Prostate gland (tissue), 2 donors: ENCODE measurements at regions not wholly inside any gene's neighbourhood (a gene's known extent, or its start where the extent isn't known, plus 50 kb on each side); places are given as distances from the start of the nearest gene placed in this dataset.

Experiments
- POLR2A ChIP-seq: fragments of 450-650 bp; IDR thresholded peaks from one replicate; pipeline ENCODE4 v1.6.1; 2016; ENCODE audit warnings: antibody characterized with exemption, mild to moderate bottlenecking
- TF ChIP-seq, protein P1 (sequence below), 4 experiments: fragments of 200-600 bp in 2 of 4; fragments of 450-650 bp in 2 of 4; sonication (generic) in 2 of 4; IDR thresholded peaks; 1 replicate in 3 of 4; 2 replicates in 1 of 4; pipeline ENCODE4 v1.5.1; 2016 to 2019; ENCODE audit warnings: antibody characterized with exemption in 4 of 4, mild to moderate bottlenecking in 2 of 4, moderate library complexity in 2 of 4

DNA sequence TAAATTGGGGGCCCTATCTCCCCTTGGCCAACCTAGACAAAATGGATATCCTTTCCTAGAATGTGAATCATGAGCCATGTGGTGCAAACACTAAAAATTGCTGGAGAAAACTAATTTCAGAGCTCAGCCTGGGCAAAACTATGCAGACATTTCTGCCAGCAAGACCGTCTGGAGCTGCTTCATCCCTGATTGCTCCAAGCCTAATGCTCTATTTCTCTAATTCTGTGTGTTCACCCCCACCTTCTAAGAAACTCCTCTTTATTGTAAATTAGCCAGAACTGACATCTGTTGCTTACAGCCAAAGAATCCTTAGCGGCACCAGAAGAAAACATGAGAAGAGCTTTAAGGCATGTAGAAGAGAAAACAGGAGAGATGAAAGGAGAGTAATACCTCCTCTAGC, 337.7 kb upstream of the CHAC2 start:
- TF ChIP-seq, protein P1, sequence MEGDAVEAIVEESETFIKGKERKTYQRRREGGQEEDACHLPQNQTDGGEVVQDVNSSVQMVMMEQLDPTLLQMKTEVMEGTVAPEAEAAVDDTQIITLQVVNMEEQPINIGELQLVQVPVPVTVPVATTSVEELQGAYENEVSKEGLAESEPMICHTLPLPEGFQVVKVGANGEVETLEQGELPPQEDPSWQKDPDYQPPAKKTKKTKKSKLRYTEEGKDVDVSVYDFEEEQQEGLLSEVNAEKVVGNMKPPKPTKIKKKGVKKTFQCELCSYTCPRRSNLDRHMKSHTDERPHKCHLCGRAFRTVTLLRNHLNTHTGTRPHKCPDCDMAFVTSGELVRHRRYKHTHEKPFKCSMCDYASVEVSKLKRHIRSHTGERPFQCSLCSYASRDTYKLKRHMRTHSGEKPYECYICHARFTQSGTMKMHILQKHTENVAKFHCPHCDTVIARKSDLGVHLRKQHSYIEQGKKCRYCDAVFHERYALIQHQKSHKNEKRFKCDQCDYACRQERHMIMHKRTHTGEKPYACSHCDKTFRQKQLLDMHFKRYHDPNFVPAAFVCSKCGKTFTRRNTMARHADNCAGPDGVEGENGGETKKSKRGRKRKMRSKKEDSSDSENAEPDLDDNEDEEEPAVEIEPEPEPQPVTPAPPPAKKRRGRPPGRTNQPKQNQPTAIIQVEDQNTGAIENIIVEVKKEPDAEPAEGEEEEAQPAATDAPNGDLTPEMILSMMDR (IDR thresholded peaks at IDR 0.05): no peak
- no peak for TF ChIP-seq POLR2A
